ENCODE measurements at regions not wholly inside any gene's neighbourhood (a gene's known extent, or its start where the extent isn't known, plus 50 kb on each side); places are given as distances from the start of the nearest gene placed in this dataset.

- Histone ChIP-seq H4K91ac (ENCODE audit: low read depth, low read length, poor library complexity) (no peak overlapping the region), H3K18ac (ENCODE audit: low read length) (no peak overlapping the region), H2BK5ac (ENCODE audit: low read length) (no peak overlapping the region), H3K27ac (replicated peaks; ENCODE audit: low read length) (no peak overlapping the region), H2BK120ac (ENCODE audit: low read depth, low read length) (no peak overlapping the region), H3K27me3 (ENCODE audit: control insufficient read depth in 3 of 3, insufficient read depth in 3 of 3, low read depth in 1 of 3, low read length in 3 of 3) (peaks cover 0 to 5% (median 0%) of the 10 kb centered on the region in 3 experiments), H3K14ac (ENCODE audit: low read length) (no peak overlapping the region), H2BK12ac (ENCODE audit: low read length) (no peak overlapping the region), H3K9me3 (replicated peaks in 1 of 2; ENCODE audit: control insufficient read depth in 2 of 2, insufficient read depth in 1 of 2, low read depth in 1 of 2, low read length in 2 of 2) (no peaks in the 10 kb centered on the region), H2AFZ (ENCODE audit: low read length) (no peak overlapping the region), H3K4ac (ENCODE audit: low read length) (no peak overlapping the region), H3K4me1 (ENCODE audit: control insufficient read depth in 2 of 2, insufficient read depth in 1 of 2, low read depth in 1 of 2, low read length in 2 of 2) (no peaks in the 10 kb centered on the region), H3K4me2 (ENCODE audit: insufficient read depth, low read length, poor library complexity, severe bottlenecking) (no peak overlapping the region), H3K9ac (ENCODE audit: low read depth, low read length, poor library complexity) (no peak overlapping the region), H4K8ac (ENCODE audit: low read depth, low read length) (no peak overlapping the region), H3K4me3 (ENCODE audit: low read length in 2 of 2) (no peak overlapping the region), H3K36me3 (replicated peaks in 1 of 2; ENCODE audit: control insufficient read depth in 2 of 2, insufficient read depth in 2 of 2, low read length in 2 of 2) (no peaks in the 10 kb centered on the region), H3K23ac (ENCODE audit: low read depth, low read length, poor library complexity) (no peak overlapping the region), H2BK15ac (ENCODE audit: low read length) (no peak overlapping the region), H3K79me1 (ENCODE audit: low read depth, low read length) (no peaks in the 10 kb centered on the region), H2AK5ac (ENCODE audit: low read depth, low read length) (no peak overlapping the region)
- WGBS, 2 donors (ENCODE audit: extremely low coverage in 2 of 2, insufficient read length in 2 of 2, insufficient replicate concordance in 1 of 2), result no CpG with 5 or more reads among the region's 6 CpGs
- no peak for DNase-seq (ENCODE audit: low spot score)
Observed at GRCh38 chr22:48378673-48379072, 1449.0 kb downstream of the BRD1 start.

- no peak overlapping the region for H2AK5ac ChIP-seq (ENCODE audit: low read depth, low read length)
- no peak for DNase-seq (ENCODE audit: low spot score)
Observed at GRCh38 chr22:48376936-48377712, 1450.5 kb downstream of the BRD1 start.

GRCh38 chr22:48376428-48376827 is 1451.2 kb downstream of the BRD1 start:
- peaks cover 0 to 8% (median 0%) of the 10 kb centered on the region in 3 experiments for H3K27me3 ChIP-seq (ENCODE audit: control insufficient read depth in 3 of 3, insufficient read depth in 3 of 3, low read depth in 1 of 3, low read length in 3 of 3)
- no peaks in the 10 kb centered on the region for H3K9me3 ChIP-seq (replicated peaks in 1 of 2; ENCODE audit: control insufficient read depth in 2 of 2, insufficient read depth in 1 of 2, low read depth in 1 of 2, low read length in 2 of 2)
- no peak overlapping the region for H3K4me3 ChIP-seq (ENCODE audit: low read length in 2 of 2)
- no peaks in the 10 kb centered on the region for H3K79me1 ChIP-seq (ENCODE audit: low read depth, low read length)
- H3K4me2 ChIP-seq (ENCODE audit: insufficient read depth, low read length, poor library complexity, severe bottlenecking), result no peak overlapping the region
- H3K27ac ChIP-seq (replicated peaks; ENCODE audit: low read length), result no peak overlapping the region
- H2BK12ac ChIP-seq (ENCODE audit: low read length), result no peak overlapping the region
- H2BK15ac ChIP-seq (ENCODE audit: low read length), result no peak overlapping the region
- H3K14ac ChIP-seq (ENCODE audit: low read length), result no peak overlapping the region
- H3K4me1 ChIP-seq (ENCODE audit: control insufficient read depth in 2 of 2, insufficient read depth in 1 of 2, low read depth in 1 of 2, low read length in 2 of 2), result no peaks in the 10 kb centered on the region
- H2AK5ac ChIP-seq (ENCODE audit: low read depth, low read length), result no peak overlapping the region
- no peak overlapping the region for H2BK5ac ChIP-seq (ENCODE audit: low read length)
- H3K23ac ChIP-seq (ENCODE audit: low read depth, low read length, poor library complexity), result no peak overlapping the region
- no peak overlapping the region for H2BK120ac ChIP-seq (ENCODE audit: low read depth, low read length)
- H4K8ac ChIP-seq (ENCODE audit: low read depth, low read length), result no peak overlapping the region
- WGBS, 2 donors (ENCODE audit: extremely low coverage in 2 of 2, insufficient read length in 2 of 2, insufficient replicate concordance in 1 of 2), result no CpG with 5 or more reads among the region's 8 CpGs
- H3K18ac ChIP-seq (ENCODE audit: low read length), result no peak overlapping the region
- no peak overlapping the region for H2AFZ ChIP-seq (ENCODE audit: low read length)
- no peak overlapping the region for H4K91ac ChIP-seq (ENCODE audit: low read depth, low read length, poor library complexity)
- H3K4ac ChIP-seq (ENCODE audit: low read length), result no peak overlapping the region
- no peaks in the 10 kb centered on the region for H3K36me3 ChIP-seq (replicated peaks in 1 of 2; ENCODE audit: control insufficient read depth in 2 of 2, insufficient read depth in 2 of 2, low read length in 2 of 2)
- H3K9ac ChIP-seq (ENCODE audit: low read depth, low read length, poor library complexity), result no peak overlapping the region
- DNase-seq (ENCODE audit: low spot score), result no peak

More at GRCh38 chr22:48376936-48377712, 1450.5 kb downstream of the BRD1 start:
- Histone ChIP-seq H3K4me2 (ENCODE audit: insufficient read depth, low read length, poor library complexity, severe bottlenecking) (no peak overlapping the region), H2AFZ (ENCODE audit: low read length) (no peak overlapping the region), H3K4me1 (ENCODE audit: control insufficient read depth in 2 of 2, insufficient read depth in 1 of 2, low read depth in 1 of 2, low read length in 2 of 2) (no peaks in the 10 kb centered on the region), H3K9ac (ENCODE audit: low read depth, low read length, poor library complexity) (no peak overlapping the region), H3K18ac (ENCODE audit: low read length) (peak overlapping the region; percentile 22), H3K4me3 (ENCODE audit: low read length in 2 of 2) (no peak overlapping the region), H3K14ac (ENCODE audit: low read length) (no peak overlapping the region), H4K91ac (ENCODE audit: low read depth, low read length, poor library complexity) (no peak overlapping the region), H2BK120ac (ENCODE audit: low read depth, low read length) (no peak overlapping the region), H3K27ac (replicated peaks; ENCODE audit: low read length) (no peak overlapping the region), H3K4ac (ENCODE audit: low read length) (no peak overlapping the region), H3K23ac (ENCODE audit: low read depth, low read length, poor library complexity) (peak overlapping the region; percentile 34), H3K9me3 (replicated peaks in 1 of 2; ENCODE audit: control insufficient read depth in 2 of 2, insufficient read depth in 1 of 2, low read depth in 1 of 2, low read length in 2 of 2) (no peaks in the 10 kb centered on the region), H3K79me1 (ENCODE audit: low read depth, low read length) (no peaks in the 10 kb centered on the region), H2BK5ac (ENCODE audit: low read length) (no peak overlapping the region), H2BK12ac (ENCODE audit: low read length) (no peak overlapping the region), H2BK15ac (ENCODE audit: low read length) (no peak overlapping the region), H3K27me3 (ENCODE audit: control insufficient read depth in 3 of 3, insufficient read depth in 3 of 3, low read depth in 1 of 3, low read length in 3 of 3) (peaks cover 0 to 8% (median 0%) of the 10 kb centered on the region in 3 experiments), H3K36me3 (replicated peaks in 1 of 2; ENCODE audit: control insufficient read depth in 2 of 2, insufficient read depth in 2 of 2, low read length in 2 of 2) (no peaks in the 10 kb centered on the region), H4K8ac (ENCODE audit: low read depth, low read length) (no peak overlapping the region)
- no CpG with 5 or more reads among the region's 8 CpGs for WGBS, 2 donors (ENCODE audit: extremely low coverage in 2 of 2, insufficient read length in 2 of 2, insufficient replicate concordance in 1 of 2)

GRCh38 chr22:48373626-48374173 is 1454.0 kb downstream of the BRD1 start:
- no peak for DNase-seq (ENCODE audit: low spot score)
- H3K9ac ChIP-seq (ENCODE audit: low read depth, low read length, poor library complexity), result no peak overlapping the region
- no peak overlapping the region for H2BK15ac ChIP-seq (ENCODE audit: low read length)
- H2AFZ ChIP-seq (ENCODE audit: low read length), result no peak overlapping the region
- no peak overlapping the region for H3K23ac ChIP-seq (ENCODE audit: low read depth, low read length, poor library complexity)
- no peak overlapping the region for H3K4me2 ChIP-seq (ENCODE audit: insufficient read depth, low read length, poor library complexity, severe bottlenecking)
- H3K4me3 ChIP-seq (ENCODE audit: low read length in 2 of 2), result no peak overlapping the region
- H2BK12ac ChIP-seq (ENCODE audit: low read length), result no peak overlapping the region
- H3K9me3 ChIP-seq (replicated peaks in 1 of 2; ENCODE audit: control insufficient read depth in 2 of 2, insufficient read depth in 1 of 2, low read depth in 1 of 2, low read length in 2 of 2), result no peaks in the 10 kb centered on the region
- H2AK5ac ChIP-seq (ENCODE audit: low read depth, low read length), result no peak overlapping the region
- no peak overlapping the region for H2BK5ac ChIP-seq (ENCODE audit: low read length)
- H4K91ac ChIP-seq (ENCODE audit: low read depth, low read length, poor library complexity), result no peak overlapping the region
- H3K79me1 ChIP-seq (ENCODE audit: low read depth, low read length), result no peaks in the 10 kb centered on the region
- no peak overlapping the region for H4K8ac ChIP-seq (ENCODE audit: low read depth, low read length)
- no peak overlapping the region for H3K27ac ChIP-seq (replicated peaks; ENCODE audit: low read length)
- H3K36me3 ChIP-seq (replicated peaks in 1 of 2; ENCODE audit: control insufficient read depth in 2 of 2, insufficient read depth in 2 of 2, low read length in 2 of 2), result no peaks in the 10 kb centered on the region
- peaks cover 0 to 10% of the 10 kb centered on the region in 2 donors for H3K4me1 ChIP-seq (ENCODE audit: control insufficient read depth in 2 of 2, insufficient read depth in 1 of 2, low read depth in 1 of 2, low read length in 2 of 2)
- no peak overlapping the region for H3K14ac ChIP-seq (ENCODE audit: low read length)
- no peak overlapping the region for H3K18ac ChIP-seq (ENCODE audit: low read length)
- no CpG with 5 or more reads among the region's 12 CpGs for whole genome bisulfite sequencing, 2 donors (ENCODE audit: extremely low coverage in 2 of 2, insufficient read length in 2 of 2, insufficient replicate concordance in 1 of 2)
- no peak overlapping the region for H3K4ac ChIP-seq (ENCODE audit: low read length)
- H3K27me3 ChIP-seq (ENCODE audit: control insufficient read depth in 3 of 3, insufficient read depth in 3 of 3, low read depth in 1 of 3, low read length in 3 of 3), result peaks cover 0 to 17% (median 4%) of the 10 kb centered on the region in 3 experiments
- H2BK120ac ChIP-seq (ENCODE audit: low read depth, low read length), result no peak overlapping the region
